ENCODE measurements at regions not wholly inside any gene's neighbourhood (a gene's known extent, or its start where the extent isn't known, plus 50 kb on each side); places are given as distances from the start of the nearest gene placed in this dataset.

GRCh38 chr16:74031551-74031950, 265.1 kb upstream of the PSMD7 start:
- DNase-seq (ENCODE audit: low spot score), result no peak

GRCh38 chr16:74030000-74030706, 266.5 kb upstream of the PSMD7 start:
- no peak for DNase-seq (ENCODE audit: low spot score)

- DNase-seq (ENCODE audit: low spot score), result no peak
Measured at GRCh38 chr16:74029115-74029792, 267.4 kb upstream of the PSMD7 start.

- no peak for DNase-seq (ENCODE audit: low spot score)
Measured at GRCh38 chr16:74026373-74027281, 270.0 kb upstream of the PSMD7 start.

GRCh38 chr16:74024953-74025352, 271.7 kb upstream of the PSMD7 start:
- no peak for DNase-seq (ENCODE audit: low spot score)

GRCh38 chr16:74020095-74020670, 276.4 kb upstream of the PSMD7 start:
- DNase-seq (ENCODE audit: low spot score), result no peak

- DNase-seq (ENCODE audit: low spot score), result no peak
Measured at GRCh38 chr16:74019612-74020011, 277.0 kb upstream of the PSMD7 start.

- no peak for DNase-seq (ENCODE audit: low spot score)
Measured at GRCh38 chr16:74015953-74016352, 280.7 kb upstream of the PSMD7 start.

- DNase-seq (ENCODE audit: low spot score), result no peak
Measured at GRCh38 chr16:73998707-73999106, 297.9 kb upstream of the PSMD7 start.

GRCh38 chr16:73997971-73998370, 298.6 kb upstream of the PSMD7 start:
- DNase-seq (ENCODE audit: low spot score), result no peak

GRCh38 chr16:73997340-73997711, 299.3 kb upstream of the PSMD7 start:
- no peak for DNase-seq (ENCODE audit: low spot score)

GRCh38 chr16:73996624-73997339, 299.8 kb upstream of the PSMD7 start:
- no peak for DNase-seq (ENCODE audit: low spot score)

- DNase-seq (ENCODE audit: low spot score), result no peak
Measured at GRCh38 chr16:73993878-73994277, 302.7 kb upstream of the PSMD7 start.

- DNase-seq (ENCODE audit: low spot score), result no peak
Measured at GRCh38 chr16:73978407-73978784, 318.2 kb upstream of the PSMD7 start.

GRCh38 chr16:73976644-73977043, 320.0 kb upstream of the PSMD7 start:
- DNase-seq (ENCODE audit: low spot score), result no peak

- DNase-seq (ENCODE audit: low spot score), result no peak
Measured at GRCh38 chr16:73973174-73973573, 323.4 kb upstream of the PSMD7 start.

- DNase-seq (ENCODE audit: low spot score), result no peak
Measured at GRCh38 chr16:73966851-73967250, 329.8 kb upstream of the PSMD7 start.

- no peak for DNase-seq (ENCODE audit: low spot score)
Measured at GRCh38 chr16:73965591-73965990, 331.0 kb upstream of the PSMD7 start.

GRCh38 chr16:73956587-73957494, 339.8 kb upstream of the PSMD7 start:
- DNase-seq (ENCODE audit: low spot score), result peak; percentile 43

GRCh38 chr16:73955702-73956101, 340.9 kb upstream of the PSMD7 start:
- DNase-seq (ENCODE audit: low spot score), result no peak

- DNase-seq (ENCODE audit: low spot score), result no peak
Measured at GRCh38 chr16:73955255-73955654, 341.4 kb upstream of the PSMD7 start.
